Body of pancreas (tissue), 4 donors: ENCODE measurements at regions not wholly inside any gene's neighbourhood (a gene's known extent, or its start where the extent isn't known, plus 50 kb on each side); places are given as distances from the start of the nearest gene placed in this dataset.
"Not testable (repeated sequence)": the region's sequence is repeated elsewhere in the genome, so short reads cannot be mapped to it uniquely, and the experiment has no call there.

Experiments used
- POLR2A ChIP-seq, 3 donors: fragments of 450-650 bp; IDR thresholded peaks; one replicate each; pipeline ENCODE4 v1.6.1; 2016; ENCODE audit warnings: antibody characterized with exemption in 3 of 3, mild to moderate bottlenecking in 2 of 3
- TF ChIP-seq, protein P1 (sequence below), 7 experiments: fragments of 450-650 bp in 4 of 7; fragments of 200-600 bp in 3 of 7; sonication (generic) in 3 of 7; IDR thresholded peaks; one replicate each; pipeline ENCODE4 v1.5.1; 2016 to 2019; ENCODE audit warnings: antibody characterized with exemption in 7 of 7

DNA sequence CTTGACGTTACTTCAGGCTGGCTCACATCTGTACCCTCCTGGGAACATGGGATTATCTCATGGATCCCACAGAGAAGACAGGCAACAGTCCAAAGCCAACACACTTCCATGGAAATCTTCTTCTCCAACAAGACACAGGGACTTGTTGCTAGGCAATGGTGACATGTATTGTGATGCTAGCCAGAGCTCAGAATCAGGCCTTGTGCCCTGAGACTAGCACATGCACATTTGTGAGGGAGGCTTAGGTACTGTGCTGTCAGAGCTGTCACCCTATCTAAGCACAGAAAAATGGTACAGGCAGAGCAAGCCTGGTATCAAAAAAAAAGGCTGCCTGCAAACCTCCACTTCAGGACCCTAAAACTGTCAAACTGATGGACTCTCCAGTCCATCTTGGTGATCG, 199.5 kb downstream of the TSPY2 start:
- TF ChIP-seq, protein P1, sequence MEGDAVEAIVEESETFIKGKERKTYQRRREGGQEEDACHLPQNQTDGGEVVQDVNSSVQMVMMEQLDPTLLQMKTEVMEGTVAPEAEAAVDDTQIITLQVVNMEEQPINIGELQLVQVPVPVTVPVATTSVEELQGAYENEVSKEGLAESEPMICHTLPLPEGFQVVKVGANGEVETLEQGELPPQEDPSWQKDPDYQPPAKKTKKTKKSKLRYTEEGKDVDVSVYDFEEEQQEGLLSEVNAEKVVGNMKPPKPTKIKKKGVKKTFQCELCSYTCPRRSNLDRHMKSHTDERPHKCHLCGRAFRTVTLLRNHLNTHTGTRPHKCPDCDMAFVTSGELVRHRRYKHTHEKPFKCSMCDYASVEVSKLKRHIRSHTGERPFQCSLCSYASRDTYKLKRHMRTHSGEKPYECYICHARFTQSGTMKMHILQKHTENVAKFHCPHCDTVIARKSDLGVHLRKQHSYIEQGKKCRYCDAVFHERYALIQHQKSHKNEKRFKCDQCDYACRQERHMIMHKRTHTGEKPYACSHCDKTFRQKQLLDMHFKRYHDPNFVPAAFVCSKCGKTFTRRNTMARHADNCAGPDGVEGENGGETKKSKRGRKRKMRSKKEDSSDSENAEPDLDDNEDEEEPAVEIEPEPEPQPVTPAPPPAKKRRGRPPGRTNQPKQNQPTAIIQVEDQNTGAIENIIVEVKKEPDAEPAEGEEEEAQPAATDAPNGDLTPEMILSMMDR (IDR thresholded peaks at IDR 0.05), result not testable (repeated sequence)
- TF ChIP-seq POLR2A (IDR thresholded peaks at IDR 0.05), result not testable (repeated sequence)
